ENCODE measurements at regions not wholly inside any gene's neighbourhood (a gene's known extent, or its start where the extent isn't known, plus 50 kb on each side); places are given as distances from the start of the nearest gene placed in this dataset.
A peak's percentile ranks its signal among the peaks of the same experiment; 100 is the strongest.

DNA sequence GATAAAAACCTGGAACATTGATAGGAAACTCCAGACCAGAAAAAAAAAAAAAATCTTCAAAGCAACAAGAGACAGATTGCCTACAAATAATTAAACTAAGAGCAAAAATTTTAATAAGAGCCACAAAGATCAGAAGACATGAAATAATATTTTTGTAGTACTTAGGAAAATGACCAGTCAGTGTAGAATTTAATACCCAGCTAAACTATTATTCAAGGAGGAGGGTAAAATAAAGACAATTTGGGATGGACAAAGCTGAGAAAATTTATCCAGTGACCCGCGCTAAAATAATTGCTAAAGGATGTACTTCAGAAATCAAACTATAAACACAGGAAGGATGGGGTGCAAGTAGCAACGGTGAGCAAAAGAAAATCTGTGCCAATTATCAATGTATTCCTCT lies 133.2 kb downstream of the AQP9 start:
- no peak for DNase-seq (ENCODE audit: low spot score)

DNA sequence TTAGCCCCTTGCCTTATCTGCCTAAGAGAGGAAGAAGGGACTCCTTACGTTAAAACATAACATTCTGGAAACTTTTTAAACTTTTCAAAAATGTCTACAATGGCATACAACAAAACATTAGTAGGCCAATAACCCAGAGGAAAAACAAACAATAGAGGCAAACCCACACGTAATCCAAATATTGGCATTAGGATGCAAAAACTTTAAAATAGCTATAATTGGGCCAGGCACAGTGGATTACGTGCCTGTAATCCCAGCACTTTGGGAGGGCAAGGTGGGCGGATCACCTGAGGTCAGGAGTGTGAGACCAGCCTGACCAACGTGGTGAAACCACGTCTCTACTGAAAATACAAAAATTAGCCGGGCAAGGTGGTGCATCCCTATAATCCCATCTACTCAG lies 134.9 kb downstream of the AQP9 start:
- DNase-seq (ENCODE audit: low spot score) = no peak

DNA sequence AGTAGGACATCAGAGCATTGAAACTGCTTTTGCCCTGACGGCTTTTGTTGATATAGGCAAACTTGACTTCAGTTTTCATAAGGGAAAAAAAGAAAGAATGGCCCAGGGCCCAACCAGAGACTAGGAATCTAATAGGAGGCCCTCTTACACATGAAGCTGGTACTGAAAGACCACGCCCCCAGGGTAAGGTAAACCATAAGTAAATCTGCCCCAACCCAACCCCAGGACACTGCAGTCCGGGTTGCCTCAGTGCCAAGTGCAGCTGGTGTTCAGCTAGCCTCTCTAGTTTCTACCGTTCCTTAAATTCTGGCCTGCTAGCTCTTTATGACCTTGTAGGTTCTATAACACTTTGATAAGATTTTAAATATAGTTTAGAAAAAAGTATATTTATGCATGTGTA lies 136.7 kb downstream of the AQP9 start:
- no peak for DNase-seq (ENCODE audit: low spot score)

DNA sequence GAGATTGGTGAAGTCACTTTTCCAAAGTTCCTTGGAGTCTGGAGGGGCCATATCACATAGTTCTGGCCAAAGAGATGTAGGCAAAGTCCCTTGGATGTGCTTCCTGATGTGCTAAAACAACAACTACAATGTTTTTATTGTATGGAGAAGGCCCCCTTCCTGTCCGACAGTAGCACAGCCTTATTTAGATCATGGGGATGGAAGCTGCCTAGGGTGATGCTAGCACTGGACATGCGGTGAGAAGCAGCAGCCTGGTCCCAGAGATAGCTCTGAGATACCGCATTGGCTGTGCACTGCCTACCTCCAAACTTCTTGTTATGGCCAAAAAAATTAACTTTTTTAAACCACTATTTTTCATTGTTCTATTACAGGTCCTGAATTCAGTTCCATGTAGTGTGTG lies 137.6 kb downstream of the AQP9 start:
- no peak for DNase-seq (ENCODE audit: low spot score)

DNA sequence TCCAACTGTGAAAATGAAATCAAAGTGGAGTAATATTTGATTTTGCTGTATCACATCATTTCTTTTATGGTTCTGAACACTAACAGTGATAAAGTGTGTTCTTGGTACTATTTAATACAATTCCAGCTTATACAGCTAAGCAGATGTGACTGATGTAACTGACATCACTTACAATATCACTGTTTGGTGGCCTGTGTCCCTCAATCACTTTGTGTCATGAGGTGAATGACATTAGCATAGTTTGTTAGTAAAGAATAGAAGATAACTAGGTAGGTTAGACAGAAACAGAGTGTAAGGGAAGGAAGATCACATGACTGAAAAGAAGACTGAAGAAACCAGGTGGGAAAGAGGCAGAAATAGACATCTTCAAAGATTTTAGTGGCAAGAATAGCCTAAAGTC lies 138.7 kb downstream of the AQP9 start:
- DNase-seq (ENCODE audit: low spot score) = no peak

DNA sequence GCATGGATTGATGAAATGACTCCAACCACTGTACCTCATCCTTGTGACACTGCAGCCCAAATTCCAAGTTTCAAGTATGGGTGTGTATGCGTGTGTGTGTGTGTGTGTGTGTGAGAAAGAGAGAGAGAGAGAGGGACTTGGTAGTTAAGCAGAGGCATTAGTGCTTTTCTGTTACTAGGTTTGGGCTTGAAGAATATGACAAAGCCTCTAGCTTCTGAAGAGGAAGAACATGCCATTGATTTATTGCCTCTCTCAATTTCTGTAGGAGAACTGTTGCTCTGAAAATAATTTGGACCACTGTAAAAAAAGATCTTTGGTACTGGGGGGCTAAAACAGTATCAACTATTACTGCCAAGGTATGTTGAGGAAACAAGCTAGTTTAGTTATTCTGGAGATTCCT lies 139.2 kb downstream of the AQP9 start:
- no peak for DNase-seq (ENCODE audit: low spot score)

DNA sequence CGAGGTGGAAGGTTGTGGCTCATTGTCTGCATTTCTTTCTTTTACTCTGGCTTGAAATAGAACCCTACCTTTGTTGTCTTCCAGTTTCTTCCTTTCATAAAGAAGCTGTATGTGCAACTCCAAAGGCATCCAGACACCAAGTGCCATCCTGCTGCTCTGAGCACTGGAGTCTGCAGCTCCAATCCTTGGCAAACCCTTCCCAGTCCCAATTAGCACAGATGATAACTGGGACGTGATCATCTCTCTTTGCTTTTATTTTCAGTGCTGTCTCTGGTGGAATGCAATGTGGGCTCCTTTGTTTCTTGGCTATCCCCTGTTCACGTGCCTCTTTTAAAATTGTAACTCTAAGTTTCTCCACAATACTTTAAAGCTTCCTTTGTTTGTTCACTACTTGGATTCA lies 140.9 kb downstream of the AQP9 start:
- DNase-seq (ENCODE audit: low spot score) = no peak

DNA sequence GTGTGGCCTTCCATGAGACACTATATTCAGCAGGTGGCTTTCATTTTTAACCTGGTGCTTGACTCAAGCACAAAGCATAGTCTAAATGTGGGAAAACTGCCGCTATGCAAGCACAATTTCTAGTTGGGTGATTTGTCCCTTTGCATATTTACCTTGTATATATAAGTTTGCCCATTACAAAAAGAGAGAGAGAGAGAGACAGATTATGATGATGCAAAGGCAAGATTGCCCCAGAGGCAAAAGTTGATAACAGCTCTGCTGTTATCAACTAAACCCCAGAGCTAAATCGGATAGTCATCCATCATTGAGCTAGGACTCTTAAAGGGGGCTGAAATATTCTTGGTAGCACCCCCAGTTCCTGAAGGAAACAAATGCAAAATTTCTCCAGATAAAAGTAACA lies 141.5 kb downstream of the AQP9 start:
- DNase-seq (ENCODE audit: low spot score) = no peak

DNA sequence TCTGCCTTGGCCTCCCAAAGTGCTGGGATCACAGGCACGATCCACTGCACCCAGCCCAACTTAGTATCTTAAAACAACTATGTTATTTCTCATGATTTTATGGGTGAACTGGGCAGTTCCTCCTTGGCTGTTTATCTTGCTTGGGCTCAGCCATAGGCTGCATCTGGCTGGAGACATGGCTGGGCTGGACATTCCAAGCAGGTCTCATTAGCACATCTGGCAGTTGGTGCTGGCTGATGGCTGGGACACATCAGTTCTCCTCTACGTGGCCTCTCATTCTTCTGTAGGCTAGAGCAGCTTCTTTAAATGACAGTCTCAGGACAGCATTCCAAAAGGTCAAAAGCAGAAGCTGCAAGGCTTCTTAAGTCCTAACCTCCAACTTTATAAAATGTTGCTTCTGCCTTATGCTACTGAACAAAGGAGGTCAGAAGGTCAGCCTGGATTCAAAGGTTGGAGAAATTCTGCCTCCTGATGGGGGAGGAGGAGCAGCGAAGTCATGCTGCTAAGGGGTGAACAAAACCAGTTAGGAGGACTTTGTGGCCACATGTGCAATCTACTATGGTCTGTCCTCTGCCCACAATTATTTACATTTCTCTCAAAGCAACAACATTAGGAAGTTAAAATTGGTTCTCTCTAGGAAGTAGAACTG lies 144.0 kb downstream of the AQP9 start:
- no peak for DNase-seq (ENCODE audit: low spot score)

DNA sequence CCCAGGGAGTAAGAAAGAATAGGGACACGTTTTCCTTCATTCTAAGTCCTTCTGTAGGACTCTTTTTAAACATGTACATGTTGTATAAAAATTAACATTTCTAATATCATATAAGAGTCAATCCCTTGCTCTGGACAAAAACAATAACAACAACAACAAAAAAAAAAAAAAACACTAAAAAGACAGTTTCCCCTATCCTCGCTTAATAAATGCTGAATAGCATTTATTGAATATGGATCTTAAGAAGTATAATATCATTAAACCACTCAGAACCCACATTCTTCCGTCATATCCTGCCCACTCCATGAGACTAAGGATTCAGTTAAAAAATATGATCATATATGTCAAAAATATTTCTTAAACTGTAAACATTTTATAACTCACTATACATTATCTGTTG lies 145.1 kb downstream of the AQP9 start:
- DNase-seq (ENCODE audit: low spot score) = no peak

DNA sequence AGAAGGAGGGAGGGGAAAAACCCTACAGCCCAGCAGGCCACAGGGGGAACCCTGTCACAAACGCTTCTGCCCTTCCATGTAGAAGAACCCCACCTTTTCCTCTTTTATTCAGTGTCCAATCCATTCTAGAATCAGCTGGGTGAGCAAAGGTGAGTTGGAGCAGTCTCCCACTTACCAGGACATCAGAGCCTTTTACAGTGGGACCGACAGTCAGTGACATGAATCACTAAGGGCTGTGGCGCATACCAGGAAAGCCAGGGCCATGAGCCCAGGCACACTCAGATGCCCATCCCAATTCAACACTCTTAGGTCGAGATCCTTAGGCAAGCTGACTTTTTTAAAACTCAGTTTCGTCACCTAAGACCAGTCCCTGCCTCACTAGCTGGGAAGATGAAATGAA lies 146.1 kb downstream of the AQP9 start:
- DNase-seq (ENCODE audit: low spot score) = no peak

DNA sequence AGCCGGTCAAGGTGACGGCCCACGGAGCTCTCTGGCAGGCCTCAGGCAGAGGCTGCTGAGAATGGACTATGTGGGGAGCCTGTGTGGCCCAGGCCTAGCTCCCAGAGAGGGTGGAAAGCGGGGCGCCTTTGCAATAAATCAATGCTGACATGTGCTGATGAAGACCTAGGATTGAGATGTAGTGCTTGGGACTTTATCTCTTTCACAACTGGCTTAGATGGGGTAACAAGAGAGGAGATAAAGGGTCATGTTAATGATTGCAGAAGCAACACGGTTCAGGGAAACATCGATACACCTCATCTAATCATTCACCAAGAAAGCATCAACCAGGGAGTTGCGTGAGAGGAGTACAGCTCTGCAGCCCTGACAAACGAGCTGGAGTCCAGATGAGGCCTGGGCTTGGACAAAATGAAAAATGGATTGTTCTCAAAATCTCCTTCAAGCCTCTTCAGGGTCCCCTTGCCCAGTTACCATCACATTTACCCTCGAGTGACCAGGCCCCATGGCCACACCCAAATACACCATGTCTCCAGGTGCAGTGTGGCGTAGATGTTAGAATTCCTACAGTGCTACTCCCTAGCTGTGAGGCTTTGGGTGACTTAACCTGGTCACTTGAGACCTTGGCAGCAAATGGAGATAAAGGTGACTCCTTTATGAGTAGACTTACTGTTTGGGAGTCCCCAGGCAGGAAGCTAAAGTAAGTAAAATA lies 146.4 kb upstream of the LIPC start:
- no peak for DNase-seq (ENCODE audit: low spot score)

DNA sequence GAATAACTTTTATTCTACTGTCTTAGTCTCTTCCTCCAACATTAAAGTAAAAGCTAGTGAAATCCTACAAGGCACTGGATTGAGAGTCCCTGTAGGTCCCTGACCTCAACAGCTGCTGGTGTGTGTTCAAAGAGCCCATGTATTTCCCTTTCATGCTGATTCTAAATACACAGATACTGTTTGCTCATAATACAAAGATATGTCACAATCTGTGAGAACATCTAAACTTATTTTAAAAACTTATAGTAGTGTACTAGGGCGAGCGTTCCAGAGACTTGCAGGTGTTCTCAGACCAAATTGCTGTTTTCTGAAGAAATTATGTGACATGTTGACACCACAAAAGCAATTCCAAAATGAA lies 145.9 kb upstream of the LIPC start:
- no peak for DNase-seq (ENCODE audit: low spot score)

DNA sequence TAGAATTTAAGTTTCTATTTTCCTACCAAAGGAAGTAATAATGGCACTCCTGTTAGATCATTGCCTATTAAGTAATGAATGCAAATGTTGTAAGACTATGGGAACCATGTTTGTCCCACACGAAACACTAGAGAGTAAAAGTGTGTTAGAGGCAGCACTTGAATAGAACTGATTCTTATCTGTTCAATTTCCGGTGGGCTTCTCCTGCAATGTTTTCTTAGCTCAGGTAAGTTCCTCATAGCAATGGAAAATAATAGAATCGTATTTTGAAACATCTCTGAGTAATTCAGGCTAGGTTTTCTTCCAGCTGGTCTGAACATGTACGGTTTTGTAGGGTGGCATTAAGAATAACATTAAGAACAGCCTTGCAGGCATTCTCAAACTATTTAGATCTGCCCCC lies 145.3 kb upstream of the LIPC start:
- no peak for DNase-seq (ENCODE audit: low spot score)

DNA sequence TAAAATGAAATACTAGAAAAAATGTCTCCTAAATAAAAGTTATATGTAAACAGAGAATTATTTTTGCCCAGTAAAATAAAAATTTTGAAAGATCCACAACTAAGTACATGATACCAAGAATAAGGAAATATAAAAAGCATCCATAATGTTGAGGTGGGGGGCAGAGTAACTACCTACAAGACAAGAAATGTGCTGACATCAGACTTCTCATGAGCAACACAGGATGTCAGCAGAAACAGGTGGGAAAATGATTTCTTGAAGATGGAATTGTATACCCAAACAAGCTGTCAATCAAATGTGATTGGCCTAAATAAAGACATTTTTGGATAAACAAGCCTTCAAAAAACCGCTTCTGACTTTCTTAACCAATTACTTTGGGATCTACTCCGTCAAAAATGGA lies 143.9 kb upstream of the LIPC start:
- no peak for DNase-seq (ENCODE audit: low spot score)

DNA sequence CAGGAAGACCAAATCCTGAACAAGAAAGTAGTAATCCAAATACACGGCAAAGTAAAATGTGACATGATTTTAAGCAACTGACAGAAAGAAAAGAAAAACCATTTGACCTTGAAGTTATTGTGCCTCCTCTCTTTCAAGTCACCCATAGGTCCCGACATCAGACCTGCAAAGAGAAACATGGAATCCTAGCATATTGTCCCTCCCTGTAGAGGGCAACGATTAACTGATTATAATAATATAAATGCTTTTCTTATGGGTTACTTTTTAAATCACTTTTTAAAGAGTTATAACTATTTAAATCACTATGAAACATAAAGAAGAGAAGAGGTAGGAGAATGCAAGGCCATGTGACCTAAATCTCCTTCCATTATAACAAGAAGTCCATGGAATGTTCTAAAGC lies 143.2 kb upstream of the LIPC start:
- no peak for DNase-seq (ENCODE audit: low spot score)

DNA sequence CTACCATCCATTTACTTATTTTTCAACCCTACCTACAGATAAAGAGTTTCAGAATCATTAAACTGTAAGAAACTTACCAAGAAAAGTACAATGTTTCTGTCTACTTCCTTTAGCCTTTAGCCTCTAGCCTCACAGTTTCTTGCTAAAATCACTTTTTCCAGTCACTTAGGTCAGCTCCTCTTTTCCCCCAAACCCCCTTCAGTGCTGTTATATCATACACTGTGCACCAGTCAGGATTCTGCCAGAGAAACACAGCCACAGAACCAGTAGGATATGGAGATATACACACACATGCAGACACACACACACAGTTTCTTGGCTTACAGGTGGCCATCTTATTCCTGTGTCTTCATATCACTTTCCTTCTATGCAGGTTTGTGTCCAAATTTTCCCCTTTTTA lies 139.9 kb upstream of the LIPC start:
- no peak for DNase-seq (ENCODE audit: low spot score)

DNA sequence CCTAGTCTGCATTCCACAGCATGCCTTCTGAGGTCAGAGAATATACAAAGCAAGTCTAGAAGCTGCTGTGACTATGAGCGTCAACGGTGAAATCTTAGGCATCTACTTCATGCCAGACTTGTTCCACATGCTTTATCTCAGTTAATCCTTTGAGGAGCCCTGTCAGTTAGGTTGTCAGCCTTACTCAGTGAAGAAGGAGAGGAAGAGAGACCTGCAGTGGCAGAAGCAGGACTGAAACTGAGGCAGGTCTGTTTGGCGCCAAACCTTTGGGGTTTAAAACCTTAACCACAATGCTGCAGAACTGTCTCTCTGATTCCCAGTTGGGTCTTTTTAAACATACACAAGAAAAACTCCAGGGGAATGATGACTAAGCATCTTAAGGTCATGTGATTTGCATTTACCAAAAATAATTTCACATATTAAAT lies 139.0 kb upstream of the LIPC start:
- peak; percentile 24 for DNase-seq (ENCODE audit: low spot score)

DNA sequence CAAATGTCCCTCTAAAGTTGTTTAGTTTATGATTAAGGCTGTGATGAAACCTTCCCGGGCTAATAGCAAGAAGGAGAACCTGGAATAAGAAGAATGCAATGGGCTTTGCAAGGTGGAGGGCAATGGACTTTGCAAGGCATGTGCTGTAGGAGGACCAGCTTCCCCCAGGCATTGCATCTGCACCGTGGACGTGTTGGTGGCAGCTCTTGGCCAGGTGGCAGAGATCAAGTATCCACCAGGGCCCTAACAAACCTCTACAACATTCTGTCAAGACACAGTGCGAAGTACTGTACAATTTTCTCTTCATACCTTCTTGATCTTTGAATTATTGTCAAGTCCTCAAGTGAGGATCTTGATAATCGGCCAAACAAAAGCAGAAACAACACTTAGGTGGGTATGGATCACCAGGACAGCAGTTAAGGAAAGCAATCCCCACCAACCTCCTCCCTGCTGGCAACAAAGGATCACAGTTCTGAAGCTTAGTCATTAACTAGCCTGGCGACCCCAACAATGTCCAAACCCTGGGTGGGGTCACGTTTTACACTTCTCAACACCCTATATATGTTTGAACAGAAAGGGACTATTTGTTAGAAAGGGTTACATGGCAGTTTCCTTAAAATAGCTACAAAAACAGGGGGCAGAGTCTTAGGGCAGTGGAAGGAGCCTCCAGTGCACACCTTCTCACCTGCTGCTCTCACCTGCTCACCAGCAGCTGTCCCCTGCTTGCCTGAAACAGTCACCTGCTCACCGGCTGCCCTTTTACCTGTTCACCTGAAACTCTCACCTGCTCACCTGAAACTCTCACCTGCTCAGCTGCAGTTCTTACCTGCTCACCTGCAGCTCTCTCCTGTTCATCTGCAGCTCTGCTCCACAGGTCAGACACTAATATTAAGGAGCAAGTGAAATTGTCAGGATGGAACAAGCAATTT lies 137.9 kb upstream of the LIPC start:
- DNase-seq (ENCODE audit: low spot score) = no peak

DNA sequence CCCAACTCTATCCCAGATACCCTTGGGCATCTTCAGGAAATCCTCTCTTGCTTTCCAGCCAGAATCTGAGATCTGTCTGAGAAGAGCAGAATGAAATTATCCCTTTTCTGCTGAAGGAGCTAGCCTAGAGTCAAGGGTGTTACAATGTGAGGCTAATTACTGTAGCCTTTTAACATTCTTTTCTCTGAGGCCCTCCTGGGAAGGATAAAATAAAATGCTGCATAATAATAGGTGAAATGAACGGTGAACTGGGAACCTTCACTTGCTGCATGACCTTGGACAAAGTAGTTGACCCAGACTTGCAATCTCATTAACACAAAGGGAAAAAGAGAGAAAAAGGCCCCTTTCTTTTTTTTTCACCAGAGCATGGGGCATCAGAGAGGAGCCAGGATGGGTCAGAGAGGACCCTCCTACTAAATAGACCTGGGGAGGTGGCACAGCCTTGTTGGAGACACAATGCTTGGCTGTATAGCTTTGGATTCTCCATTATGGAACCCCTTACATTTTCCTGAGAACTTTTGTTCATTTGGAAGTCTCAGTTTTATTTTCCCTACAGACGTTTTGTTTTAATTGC lies 137.0 kb upstream of the LIPC start:
- no peak for DNase-seq (ENCODE audit: low spot score)

DNA sequence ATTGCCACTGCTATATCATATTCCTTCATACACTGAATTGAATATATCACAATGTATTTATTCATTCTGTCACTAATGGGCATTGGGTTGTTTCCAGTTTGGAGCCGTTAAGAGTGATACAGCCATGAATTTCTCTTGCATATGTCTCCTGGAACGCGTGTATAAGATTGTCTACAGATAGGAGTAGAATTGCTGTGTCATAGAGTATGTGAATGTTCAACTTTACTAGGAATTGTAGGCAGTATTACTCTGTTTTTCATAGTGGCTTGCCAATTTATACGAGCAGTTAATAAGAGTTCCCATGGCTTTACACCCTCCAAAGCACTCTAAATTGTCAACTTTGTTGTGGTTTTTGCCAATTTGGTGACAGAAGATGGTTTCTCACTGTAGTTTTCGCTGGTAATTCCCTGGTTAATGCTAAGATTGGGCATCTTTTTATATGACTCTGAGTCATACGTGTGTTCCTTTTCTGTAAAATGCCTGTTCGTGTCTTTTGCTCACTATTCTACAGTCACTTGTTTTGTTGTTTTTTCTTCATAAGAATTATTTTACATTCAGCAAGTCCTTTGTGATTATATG lies 136.1 kb upstream of the LIPC start:
- DNase-seq (ENCODE audit: low spot score) = no peak

DNA sequence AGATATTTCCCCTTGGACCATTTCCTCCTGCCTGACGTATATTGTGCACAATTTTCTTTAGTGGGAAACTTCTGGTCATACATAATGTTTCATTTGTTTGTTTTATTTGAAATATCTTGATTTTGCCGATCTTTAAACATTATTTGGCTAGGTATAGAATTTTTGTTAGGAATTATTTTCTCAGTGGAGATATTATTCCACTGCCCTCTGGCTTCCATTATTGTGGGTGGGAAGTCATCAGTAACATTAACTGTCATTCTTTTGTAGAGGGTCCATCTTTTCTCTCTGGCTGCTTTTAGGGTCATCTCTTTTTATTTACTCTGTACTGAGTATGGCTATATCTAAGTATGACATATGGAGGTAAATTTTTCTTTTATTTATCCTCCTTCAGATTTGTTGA lies 135.5 kb upstream of the LIPC start:
- no peak for DNase-seq (ENCODE audit: low spot score)

DNA sequence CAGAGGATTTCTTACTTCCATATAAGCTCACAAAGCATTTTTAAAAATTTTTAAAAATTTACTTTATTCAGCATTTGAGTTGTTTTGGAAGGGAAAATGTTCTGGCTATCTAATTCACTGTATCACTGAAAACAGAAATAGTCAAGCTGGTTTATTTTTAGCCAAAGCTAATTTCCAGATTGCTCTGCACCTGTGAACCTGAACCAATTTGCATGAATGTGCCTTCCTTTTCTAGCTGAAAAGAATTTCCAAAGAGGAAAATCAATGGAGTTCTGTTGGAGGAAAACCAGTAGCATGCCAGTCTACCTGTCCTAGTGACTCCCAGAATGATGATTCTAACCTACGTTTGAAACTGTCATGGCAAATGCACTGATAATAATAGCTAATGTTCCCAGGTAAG lies 134.2 kb upstream of the LIPC start:
- no peak for DNase-seq (ENCODE audit: low spot score)
